Stimulated activated CD4-positive, alpha-beta T cell treated with anti-CD3 and anti-CD28 coated beads, TNF-alpha, amount 100 ng/mL, for 4 hours (primary cell): ENCODE measurements at regions not wholly inside any gene's neighbourhood (a gene's known extent, or its start where the extent isn't known, plus 50 kb on each side); places are given as distances from the start of the nearest gene placed in this dataset.

Source experiments
- DNase-seq, 3 experiments: peaks; one replicate each; pipeline ENCODE4 v3.0.0-alpha.2; 2020; ENCODE audit warnings: low read depth in 3 of 3

DNA sequence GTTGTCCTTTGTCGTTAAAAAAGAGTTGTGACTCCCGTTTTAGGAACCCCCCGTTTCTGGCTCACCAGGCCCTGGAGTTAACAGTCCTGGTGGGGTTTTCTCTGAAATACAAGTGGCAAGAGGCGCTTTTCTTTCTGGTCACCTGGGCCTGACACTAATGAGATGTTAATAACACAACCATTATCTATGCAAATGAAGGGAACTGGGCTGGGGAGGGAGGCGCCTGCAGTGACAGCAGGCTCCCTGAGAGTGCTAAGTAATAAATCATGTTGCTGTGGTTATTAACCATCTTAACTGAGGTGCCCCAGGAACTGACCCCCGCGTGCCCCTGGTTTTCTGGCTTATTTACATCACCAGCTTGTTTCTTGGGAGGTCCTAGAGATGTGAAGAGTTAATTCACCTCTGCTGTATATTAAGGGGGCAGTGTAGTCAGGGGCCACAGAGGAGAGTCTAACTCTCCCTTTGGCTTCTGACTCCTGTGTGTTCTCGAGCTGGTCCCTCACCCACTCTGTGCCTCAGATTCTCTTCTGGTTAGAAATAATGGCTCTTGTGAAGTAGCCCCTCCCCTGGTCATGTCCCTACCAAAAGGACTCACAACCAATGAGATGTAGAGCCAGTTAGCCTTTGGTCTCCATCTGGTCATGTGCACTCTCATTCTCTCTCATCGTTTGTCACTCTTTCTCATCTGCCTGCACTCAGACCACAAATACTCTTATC, 276.6 kb upstream of the CADM1 start:
- DNase-seq, result no peak

DNA sequence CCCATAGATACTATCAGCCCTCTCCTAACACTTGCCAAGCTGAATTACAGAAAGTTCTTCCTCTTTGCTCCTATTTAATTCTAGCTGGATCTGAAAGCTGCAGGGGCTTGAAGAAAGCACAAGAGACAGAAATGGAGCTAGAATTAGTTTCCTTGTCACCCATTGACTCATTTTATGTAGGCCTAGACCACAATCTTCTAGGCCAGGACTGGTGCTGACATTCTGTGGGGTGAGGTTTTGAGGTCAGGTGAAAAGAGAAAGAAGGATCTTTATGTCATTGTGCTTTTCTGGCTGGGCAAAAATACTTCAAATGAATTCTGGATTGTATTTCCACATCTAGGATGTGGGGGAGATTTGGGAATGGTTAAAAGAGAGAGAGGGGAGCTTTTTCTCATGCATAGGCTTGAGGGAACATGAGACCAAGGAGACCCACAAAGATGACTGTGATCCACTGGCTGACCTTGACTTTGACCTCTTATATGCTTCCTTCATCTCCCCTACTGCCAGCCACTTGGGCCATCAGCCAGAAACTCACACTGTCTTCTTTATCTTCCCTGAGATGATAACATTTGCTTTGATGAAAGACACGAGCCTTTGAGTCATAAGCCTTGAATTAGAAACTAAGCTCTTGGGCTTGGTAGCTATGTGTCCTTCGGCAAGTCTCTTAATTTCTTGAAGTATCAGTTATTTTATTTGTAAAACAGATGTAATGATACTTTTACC, 274.9 kb upstream of the CADM1 start:
- DNase-seq, result no peak

DNA sequence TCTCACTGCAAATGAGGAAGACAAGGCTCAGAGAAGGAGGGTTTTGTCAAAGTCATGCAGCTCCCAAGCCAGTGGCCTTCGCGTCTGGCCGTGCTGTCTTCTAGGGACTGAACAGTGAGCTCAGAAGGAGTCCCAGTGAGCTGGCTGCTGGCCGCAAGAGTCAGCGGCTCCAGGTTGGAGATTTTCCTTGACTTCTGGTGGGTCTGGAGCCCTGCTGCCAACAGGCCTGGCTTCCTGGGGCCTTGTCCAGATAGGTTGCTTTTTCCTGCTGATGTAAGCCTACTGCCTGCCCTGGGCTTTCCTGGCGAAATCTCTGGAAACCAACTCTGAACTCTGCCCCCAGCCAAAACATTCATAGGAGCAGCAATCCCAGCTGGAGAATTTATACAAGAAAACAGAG, 272.7 kb upstream of the CADM1 start:
- DNase-seq, result no peak

DNA sequence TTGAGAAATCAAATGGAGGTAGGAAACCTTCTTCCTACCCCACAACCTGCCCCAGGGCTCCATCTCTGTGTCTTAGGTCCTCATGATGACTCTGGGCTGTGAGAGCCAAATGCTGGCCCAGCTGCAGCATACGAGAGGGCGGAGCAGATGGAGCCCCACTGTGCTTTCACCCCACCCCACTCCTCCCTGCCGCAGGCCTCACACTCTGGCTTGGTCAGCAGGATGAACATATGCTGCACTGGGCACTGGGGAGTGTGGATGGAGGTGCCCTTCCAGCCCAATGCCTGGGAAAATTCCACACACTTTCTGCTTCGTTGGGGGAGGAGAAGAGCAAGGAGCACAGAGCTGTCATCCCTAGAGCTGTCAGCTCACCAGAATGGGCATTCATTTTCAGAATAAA, 271.6 kb upstream of the CADM1 start:
- no peak for DNase-seq

DNA sequence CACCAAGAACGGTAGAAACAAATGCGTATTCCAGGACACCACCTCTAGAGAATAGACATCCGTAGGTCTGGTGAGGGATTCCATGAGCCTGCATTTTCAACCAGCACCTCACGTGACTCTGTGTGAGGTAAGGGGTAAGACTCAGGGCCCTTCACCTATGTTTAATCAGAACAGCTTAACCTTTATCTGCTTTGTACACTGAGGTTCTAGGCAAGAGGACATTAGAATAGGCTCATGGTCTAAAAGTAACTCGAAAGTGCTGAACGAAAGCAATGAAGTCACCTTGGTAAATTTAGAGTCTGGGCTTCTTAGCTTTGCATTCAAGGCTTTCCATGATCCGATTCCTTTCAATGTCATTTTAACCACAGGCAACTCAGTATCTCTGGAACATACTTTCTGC, 270.5 kb upstream of the CADM1 start:
- no peak for DNase-seq

DNA sequence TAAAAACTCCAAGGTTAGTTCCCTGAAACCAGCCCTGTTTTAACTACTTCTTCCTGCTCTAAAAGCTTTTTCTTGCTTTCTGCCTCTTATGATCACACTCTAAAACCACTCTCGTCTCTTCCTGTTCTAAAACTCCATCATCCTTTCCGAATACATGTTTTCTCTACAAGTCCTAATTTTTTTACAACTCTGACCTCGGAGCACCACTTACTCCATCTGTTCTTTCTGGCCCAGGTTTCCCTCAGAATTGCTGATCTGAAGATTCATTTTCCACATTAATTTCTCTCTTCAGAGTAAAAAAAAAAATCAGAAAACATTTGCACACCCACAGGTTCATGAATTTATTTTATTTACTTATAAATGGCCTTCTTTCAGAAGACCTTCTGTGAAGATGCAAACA, 265.7 kb upstream of the CADM1 start:
- no peak for DNase-seq

DNA sequence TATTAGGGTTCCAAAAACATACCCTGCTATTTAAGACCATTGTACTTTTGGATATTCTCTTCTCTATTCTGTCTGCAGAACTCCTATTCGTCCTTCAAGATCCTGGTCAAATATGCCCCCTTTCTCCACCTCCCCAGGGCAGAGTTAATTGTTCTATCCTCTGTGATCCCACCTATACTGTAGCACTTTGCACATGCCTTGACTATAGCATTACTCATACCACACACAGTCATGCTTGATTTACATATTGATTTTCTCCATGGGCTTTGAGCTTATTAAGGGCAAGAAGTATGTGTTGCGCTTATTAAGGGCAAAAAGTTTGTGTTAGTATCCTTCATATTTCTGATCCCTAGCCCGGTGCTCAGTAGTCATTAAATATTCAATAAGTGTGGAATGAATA, 263.7 kb upstream of the CADM1 start:
- no peak for DNase-seq

DNA sequence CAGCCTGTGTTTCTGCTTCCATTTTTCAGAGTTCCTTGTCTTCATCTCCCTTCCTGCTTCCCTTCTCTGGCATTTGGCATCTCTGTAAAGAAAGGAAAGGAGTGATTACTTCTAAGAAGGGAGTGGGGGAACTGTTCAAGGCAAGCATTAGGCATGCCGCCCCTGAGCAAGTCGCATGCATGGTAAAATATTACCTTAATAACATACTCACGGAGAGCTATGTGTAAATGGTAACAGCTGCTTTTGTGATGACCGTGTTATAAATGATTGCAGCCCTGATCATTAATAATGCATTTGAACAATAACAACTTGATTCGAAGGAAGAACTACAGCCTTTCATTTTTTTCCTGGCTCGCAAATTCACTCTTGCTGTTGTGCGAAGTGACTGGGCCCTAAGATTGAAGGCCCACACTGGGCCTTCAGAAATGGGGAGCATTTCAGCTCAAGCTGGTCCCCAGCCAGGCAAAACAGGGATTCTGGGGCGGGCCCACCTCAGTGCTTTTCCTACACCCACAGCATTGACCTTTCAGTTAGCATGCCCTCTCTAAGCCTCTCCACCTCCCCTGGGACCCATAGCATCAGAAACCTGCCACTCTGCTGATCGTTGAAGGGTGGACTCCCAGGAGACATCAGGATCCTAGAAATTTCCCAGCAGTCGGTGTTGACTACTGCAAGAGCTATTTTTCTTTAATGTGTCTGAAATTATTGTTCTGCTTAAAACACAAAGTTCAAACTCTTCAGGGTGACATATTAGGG, 263.0 kb upstream of the CADM1 start:
- no peak for DNase-seq

DNA sequence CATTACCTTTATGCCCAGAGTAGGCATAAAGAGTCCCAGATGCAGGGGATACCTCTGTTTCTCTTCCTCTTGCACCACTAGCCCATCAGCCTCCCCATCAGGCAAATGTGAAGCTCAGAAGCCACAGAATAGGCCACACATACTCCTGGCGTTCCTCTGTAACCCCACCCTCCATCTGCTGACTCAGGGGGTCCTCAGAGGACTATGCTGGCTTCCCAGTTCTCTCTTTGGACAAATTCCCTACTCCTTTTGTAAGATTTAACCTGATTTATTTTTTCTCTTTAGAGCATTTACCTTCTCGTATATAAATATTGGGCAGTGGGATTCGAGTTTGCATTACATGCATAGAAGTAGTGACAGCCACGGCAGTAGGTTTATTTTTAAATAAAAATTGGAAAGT, 262.3 kb upstream of the CADM1 start:
- no peak for DNase-seq

DNA sequence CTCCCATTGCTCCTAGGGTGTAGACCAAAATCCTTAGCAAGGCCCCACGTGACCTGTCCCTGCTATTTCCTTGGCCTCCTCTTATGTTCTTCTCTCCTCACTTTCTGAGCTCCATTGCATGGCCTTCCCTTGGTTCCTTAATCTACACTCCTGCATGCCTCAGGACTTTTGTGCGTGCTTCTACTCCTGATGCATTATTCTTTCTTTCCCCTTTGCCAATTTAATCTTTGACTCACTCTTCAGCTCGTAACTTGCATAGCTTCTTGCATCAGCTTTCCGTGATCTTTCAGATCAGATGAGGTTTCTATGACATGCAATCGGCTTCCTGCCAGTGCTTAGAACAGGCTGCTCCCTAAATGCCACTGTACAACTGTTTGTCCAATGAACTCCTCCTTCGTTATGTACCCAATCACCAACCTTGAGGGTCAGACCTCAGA, 261.6 kb upstream of the CADM1 start:
- no peak for DNase-seq

DNA sequence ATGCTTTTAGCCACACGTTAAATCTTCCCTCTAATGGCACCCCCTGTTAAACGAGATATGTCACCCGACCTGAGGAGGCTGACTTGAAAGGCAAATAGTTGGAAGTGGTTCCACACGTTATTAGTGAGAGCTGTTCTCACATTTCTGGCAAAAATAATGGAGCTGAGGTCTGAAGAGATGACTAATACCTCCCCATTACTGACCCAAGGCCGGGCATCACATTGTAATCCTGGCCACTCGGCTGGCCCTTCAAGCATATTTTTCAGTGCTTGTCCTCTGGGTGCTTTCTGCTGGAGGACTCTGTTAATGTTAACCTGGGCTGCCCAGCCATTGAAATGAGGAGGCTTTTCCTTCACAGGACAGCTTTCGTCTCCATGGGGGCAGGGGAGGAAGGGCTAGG, 260.0 kb upstream of the CADM1 start:
- DNase-seq, result no peak

DNA sequence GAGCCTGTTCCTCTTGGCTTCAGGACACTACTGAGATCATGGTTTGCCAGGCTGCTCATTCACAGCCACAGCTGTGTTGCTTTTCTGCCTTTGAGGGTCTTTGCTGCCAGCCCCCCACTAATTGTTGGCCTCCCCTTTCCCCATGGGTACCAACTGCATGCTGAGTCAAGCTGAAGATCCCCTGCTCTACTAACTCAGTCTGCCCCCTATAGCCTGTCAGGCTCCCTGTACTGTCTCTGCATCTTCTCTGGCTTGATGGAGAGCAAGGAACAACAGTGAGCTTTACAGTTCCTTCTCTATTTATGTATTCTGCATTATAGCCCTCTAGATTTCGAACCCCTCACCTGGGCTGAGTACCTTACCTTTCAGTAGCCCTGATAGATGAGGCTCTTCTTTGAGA, 257.6 kb upstream of the CADM1 start:
- DNase-seq, result no peak

DNA sequence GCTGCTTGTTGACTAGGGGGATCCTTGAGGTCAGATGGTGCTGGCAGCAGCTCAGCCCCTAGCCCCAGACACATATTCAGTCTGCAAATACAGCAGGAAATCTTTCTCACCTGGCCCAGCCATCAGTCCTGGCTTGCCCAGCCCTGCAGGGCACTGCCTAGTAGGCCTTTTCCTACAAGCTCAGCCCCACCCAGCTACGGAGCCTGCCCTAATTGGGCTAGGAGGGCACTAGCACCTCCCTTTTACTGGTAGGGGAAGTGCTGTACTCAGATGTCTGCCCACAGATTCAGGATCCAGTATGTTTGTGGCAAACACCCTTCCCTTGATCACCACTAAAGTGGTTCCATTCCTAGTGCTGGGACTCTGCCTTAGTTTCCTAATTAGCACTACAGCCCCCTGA, 257.1 kb upstream of the CADM1 start:
- DNase-seq, result no peak

DNA sequence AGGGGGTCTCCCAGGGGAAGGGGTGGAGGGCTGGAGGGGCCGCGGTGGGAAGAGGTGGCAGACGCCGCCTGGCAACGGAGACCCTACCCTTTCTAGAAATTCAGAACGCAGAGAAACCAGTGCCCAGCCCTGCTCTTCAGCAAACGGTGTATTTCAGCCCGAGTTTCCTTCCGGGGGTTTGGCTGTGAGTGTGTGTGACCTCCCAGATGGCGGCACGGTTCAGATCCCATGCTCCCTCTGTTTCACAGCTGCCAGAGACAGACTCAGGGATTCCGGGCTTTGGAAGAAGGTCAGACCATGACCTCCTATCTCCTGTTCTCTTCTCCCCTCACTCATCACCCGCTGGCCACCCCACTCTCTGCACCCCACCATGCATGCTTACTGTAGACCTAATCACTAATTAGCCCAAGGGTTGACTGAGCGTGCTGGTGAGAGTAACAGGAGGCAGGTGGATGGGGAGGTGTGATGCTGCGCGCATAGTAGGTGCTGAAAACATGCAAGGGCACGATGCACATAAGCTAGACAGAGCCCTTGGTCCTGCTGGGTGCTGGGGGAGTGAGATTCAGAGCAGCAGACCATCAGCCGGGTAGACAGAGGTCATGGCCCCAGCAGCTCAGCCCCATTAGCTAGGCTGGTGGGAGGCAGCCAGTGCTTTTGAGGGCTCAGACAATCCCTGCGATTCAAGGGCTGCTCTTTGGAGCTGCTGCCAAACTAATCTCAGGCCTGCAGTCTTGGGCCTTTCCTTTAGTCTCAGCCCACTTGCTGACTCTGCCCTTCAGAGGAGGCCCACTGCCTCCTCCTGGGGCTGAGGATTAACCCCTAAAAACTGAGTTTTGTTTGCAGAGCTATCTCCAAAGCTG, 256.5 kb upstream of the CADM1 start:
- no peak for DNase-seq

DNA sequence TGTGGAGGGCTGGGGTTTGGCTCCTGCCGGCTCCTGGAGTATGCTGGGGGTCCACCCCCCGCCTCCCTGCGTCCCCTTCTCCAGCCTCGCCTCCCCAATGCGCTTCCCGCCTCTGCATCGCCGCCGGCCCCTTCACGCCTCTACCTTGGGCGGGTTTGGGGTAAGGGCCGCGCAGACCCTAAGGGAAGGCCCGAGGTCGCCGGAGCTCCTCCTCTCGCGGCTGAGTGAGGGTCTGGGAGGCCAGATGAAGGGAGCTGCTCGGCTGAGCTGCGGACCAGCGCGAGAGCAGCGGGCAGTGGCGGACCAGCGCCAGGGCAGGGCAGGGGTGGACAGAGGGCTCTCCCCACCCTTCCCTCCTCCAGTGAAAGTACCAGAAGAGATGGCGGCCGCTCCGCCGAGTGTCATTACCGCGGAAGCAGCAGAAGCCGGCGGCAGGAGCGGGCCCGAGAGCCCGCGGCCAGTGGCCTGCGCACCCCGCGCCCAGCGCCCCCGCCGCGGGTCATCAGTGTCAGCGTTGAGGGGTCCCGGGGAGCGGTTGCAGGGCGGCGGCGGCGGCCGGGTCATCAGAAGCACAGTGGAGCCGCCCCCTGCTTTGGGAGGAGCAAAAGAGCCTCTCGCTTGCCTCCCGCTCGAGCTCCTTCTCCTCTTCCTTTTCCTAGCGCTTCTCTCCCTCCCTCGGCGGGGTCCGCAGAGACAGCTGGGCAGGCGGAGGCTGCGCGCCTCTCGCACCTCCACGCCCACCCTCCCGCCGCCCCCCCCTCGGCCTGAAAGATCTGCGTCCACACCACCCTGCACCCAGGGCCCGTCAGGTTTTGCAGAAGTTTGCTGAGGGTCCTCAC, 255.6 kb upstream of the CADM1 start:
- no peak for DNase-seq

DNA sequence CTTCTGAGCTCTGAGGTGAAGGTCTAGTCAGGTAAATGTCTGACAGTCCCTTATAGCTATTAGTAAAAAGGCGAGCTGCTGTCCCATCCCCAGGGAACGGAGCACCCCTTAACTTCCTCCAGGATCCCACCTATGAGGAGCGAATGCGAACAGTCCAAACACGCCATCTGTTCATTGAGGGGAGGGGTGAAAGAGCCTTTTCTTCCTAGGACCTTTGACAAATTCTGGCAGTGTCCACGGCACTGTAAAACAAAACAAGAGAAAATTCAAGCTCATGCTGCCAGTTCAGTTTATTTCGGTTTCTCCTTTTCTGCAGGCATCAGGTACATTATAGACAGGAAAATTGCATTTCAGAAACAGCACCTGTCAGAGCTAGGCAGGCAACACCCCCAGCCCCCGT, 253.8 kb upstream of the CADM1 start:
- no peak for DNase-seq

DNA sequence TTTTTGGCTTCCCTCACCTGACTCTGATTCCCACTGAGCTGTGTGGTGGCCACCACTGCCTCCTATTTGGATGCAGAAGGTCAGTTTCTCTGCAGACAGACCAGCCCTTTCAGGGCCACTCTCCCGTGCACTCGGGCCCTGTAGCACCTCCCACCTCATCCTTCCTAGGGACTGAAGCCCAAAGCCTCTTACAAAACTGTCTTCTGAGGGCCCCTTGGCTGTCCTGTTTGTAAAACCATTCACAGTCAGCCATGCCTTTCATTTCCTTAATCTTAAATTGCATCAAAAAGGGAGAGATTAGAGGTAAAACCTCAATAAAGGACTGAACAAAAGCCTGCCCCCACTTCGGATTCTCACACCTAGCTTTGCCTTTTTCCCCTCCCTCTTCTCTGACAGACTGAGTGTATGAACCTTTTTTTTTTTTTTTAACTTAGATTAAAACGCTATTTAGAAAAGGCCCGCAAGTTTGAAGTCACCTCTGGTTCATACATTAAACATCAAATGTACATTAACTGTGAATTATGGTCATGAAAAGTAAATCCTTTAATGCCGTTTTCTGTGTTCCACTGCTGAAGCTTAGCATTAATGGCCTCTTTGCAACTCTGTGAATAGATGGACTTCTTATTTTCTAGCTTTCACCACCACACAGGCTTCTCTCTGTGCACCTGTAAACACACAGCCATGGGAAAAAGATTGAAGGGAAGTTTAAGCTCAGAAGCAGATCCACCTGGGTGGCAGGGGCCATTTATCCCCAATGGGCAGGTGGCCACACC, 247.2 kb upstream of the CADM1 start:
- no peak for DNase-seq

DNA sequence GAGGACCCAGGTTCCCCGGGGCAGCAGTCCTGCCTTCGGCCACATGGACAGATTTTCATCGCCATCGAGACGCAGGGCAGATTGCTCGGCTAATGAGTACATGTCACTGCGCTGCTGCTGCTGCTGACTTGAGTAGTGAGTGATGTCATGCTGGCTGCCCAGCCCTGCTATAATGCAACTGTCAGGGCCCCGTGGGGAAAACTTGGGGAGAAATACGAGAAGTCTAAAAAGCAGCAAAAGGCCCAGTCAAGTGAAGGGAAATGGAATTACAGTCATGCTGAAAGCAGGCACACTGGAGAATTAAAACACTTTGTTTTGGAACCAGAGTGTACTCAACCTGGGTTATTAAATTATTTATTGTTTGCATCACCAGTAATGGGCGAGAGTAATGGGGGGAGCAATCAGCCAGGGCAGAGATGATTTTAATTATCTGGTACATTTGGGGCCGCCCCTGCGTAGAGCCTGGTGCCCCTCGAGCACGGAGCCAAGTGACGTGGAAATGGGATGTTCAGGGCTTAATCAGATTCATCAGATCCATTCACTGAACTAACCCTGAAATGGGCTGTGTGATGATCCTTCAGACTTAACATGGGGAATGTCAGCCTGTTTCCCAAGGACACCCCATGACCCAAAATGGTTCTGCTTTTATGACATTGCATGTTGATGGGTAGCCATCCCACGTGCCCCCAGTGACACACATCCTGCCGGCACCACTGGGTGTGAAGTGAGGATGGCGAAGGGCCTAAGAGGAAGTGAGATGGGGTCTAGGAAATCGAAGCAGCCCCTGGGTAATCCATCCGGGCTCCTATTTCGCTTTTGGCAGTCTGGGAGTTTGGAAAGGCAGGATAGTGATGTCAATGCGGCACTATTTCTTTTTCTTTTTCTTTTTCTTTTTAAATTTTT, 241.6 kb upstream of the CADM1 start:
- DNase-seq, result no peak

DNA sequence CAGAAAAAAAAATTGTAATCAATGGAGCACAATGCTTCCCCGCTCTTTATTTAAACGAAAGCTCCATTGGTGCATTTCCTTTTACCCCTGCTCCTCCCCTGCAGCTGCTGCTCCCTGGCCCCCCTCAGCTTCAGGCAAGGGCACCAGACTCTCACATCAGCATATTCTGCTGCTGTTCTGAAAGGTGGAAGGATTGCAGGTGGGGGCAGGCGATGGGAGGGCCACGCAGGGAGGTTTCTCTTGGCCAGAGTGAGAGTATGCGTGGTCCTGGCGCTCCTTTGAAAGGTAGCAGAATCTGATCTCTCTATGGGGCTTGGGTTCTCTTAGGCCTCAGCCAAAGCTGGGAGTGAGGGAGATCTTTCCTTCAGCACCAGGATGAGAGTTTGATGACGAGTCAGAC, 240.9 kb upstream of the CADM1 start:
- no peak for DNase-seq
